Left kidney (tissue), 1 donor: ENCODE measurements at regions not wholly inside any gene's neighbourhood (a gene's known extent, or its start where the extent isn't known, plus 50 kb on each side); places are given as distances from the start of the nearest gene placed in this dataset.

ENCODE experiments used
- DNase-seq: peaks from one replicate; pipeline ENCODE4 v3.0.0-alpha.2; 2013

DNA sequence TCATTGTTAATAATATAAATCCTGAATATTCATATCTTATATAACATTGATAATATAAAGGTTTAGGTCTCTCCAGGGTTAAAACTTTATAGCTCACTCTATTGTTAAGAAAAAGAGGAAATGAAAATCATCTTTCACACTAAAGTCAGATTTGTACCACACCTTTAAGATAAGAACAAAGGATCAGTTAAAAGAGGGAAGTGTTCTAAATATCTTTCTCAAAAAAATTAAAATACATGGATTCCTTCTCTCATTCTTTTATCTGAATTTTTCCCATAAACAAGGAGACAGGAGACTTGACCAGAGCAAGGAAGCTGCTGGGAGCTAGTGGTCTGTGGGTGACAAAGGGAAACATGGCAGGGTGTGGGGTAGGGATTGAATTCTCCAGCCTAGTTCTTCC lies 323.0 kb upstream of the CPXCR1 start:
- no peak for DNase-seq

GRCh38 chrX:88424541-88424940 lies 322.5 kb upstream of the CPXCR1 start:
- no peak for DNase-seq

DNA sequence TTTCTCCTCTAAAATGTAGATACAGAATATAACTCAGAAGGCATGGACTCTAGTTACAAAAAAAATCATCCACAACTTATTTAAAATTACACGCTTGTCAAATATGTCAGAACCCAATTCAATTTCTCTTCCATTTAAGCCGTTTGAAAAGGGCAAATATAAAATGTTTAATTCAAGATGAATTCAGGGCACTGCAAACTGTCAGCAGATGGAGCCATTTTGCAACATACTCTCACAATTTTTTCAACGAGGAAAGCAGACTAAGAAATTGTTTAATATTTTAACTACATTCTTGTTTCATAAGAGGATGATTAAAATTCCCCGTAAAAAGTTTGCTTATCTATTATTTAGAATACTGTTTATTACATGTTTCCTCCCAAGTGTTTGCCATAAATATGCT lies 321.3 kb upstream of the CPXCR1 start:
- peak; percentile 6 for DNase-seq

DNA sequence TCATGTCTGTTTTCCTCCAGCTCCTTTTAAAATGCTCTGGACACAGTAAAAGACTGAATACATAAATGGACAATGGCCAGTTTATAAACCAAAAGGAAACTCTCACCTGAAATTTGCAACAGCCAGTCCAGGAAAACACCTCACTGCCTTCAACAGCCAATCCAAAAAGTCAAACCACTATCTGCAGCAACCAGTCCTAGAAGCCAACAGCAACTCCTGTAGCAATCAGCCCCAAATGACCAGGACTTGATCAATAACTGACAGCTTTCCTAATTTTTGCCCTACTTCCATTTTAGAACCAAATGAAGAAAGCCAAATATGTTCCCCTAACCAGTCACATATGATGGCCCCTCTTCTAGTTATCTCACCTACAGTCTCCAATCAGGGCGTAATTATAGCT lies 309.5 kb upstream of the CPXCR1 start:
- no peak for DNase-seq

- DNase-seq = no peak
Measured at GRCh38 chrX:88438209-88438608, 308.8 kb upstream of the CPXCR1 start.

- no peak for DNase-seq
Measured at GRCh38 chrX:88439935-88440334, 307.1 kb upstream of the CPXCR1 start.
